ENCODE measurements at regions not wholly inside any gene's neighbourhood (a gene's known extent, or its start where the extent isn't known, plus 50 kb on each side); places are given as distances from the start of the nearest gene placed in this dataset.

GRCh38 chr7:3242398-3242972 is 58.6 kb upstream of the SDK1 start:
- Histone ChIP-seq H3K9me3 (ENCODE audit: control insufficient read depth in 2 of 3, insufficient read depth in 1 of 3, low read length in 3 of 3) (no peaks in the 10 kb centered on the region), H3K27me3 (ENCODE audit: control insufficient read depth, insufficient read depth, low read length) (no peaks in the 10 kb centered on the region), H3K9ac (ENCODE audit: low read length in 3 of 3) (no peak overlapping the region), H3K36me3 (ENCODE audit: control insufficient read depth in 2 of 3, insufficient read depth in 3 of 3, low read length in 3 of 3) (no peaks in the 10 kb centered on the region), H3K4me1 (ENCODE audit: control insufficient read depth in 2 of 3, insufficient read depth in 2 of 3, low read depth in 1 of 3, low read length in 3 of 3) (no peaks in the 10 kb centered on the region), H3K4me3 (ENCODE audit: low read length in 3 of 3) (no peak overlapping the region), H3K27ac (ENCODE audit: low read depth in 2 of 2, low read length in 2 of 2) (no peak overlapping the region)
- intact Hi-C loops (cut with DNase I), result no loop called here
- DNase-seq (no peak), FAIRE-seq (no peak)
- no peak for TF ChIP-seq CTCF (IDR thresholded peaks at IDR 0.05; ENCODE audit: borderline replicate concordance, extremely low read depth, insufficient read depth)

- intact Hi-C loops (cut with DNase I), result no loop called here
- Histone ChIP-seq H3K9ac (ENCODE audit: low read length in 3 of 3) (no peak overlapping the region), H3K4me3 (ENCODE audit: low read length in 3 of 3) (no peak overlapping the region), H3K36me3 (ENCODE audit: control insufficient read depth in 2 of 3, insufficient read depth in 3 of 3, low read length in 3 of 3) (no peaks in the 10 kb centered on the region), H3K9me3 (ENCODE audit: control insufficient read depth in 2 of 3, insufficient read depth in 1 of 3, low read length in 3 of 3) (no peaks in the 10 kb centered on the region), H3K27me3 (ENCODE audit: control insufficient read depth, insufficient read depth, low read length) (no peaks in the 10 kb centered on the region), H3K27ac (ENCODE audit: low read depth in 2 of 2, low read length in 2 of 2) (no peak overlapping the region), H3K4me1 (ENCODE audit: control insufficient read depth in 2 of 3, insufficient read depth in 2 of 3, low read depth in 1 of 3, low read length in 3 of 3) (no peaks in the 10 kb centered on the region)
- FAIRE-seq (no peak), DNase-seq (no peak)
- TF ChIP-seq CTCF (IDR thresholded peaks at IDR 0.05; ENCODE audit: borderline replicate concordance, extremely low read depth, insufficient read depth), result no peak
Measured at GRCh38 chr7:3243256-3243655, 57.8 kb upstream of the SDK1 start.

GRCh38 chr7:3243680-3244079 is 57.4 kb upstream of the SDK1 start:
- intact Hi-C loops (cut with DNase I), result no loop called here

More at GRCh38 chr7:3243680-3244079, 57.4 kb upstream of the SDK1 start:
- H3K9ac ChIP-seq (ENCODE audit: low read length in 3 of 3), result no peak overlapping the region
- no peak overlapping the region for H3K4me3 ChIP-seq (ENCODE audit: low read length in 3 of 3)
- FAIRE-seq, result no peak
- H3K4me1 ChIP-seq (ENCODE audit: control insufficient read depth in 2 of 3, insufficient read depth in 2 of 3, low read depth in 1 of 3, low read length in 3 of 3), result no peaks in the 10 kb centered on the region
- no peak for DNase-seq
- TF ChIP-seq CTCF (IDR thresholded peaks at IDR 0.05; ENCODE audit: borderline replicate concordance, extremely low read depth, insufficient read depth), result no peak
- H3K9me3 ChIP-seq (ENCODE audit: control insufficient read depth in 2 of 3, insufficient read depth in 1 of 3, low read length in 3 of 3), result no peaks in the 10 kb centered on the region
- H3K27me3 ChIP-seq (ENCODE audit: control insufficient read depth, insufficient read depth, low read length), result no peaks in the 10 kb centered on the region
- no peak overlapping the region for H3K27ac ChIP-seq (ENCODE audit: low read depth in 2 of 2, low read length in 2 of 2)
- no peaks in the 10 kb centered on the region for H3K36me3 ChIP-seq (ENCODE audit: control insufficient read depth in 2 of 3, insufficient read depth in 3 of 3, low read length in 3 of 3)

Measured in kidney (tissue), 13 donors.